SK-N-MC (cell line): ENCODE measurements at regions not wholly inside any gene's neighbourhood (a gene's known extent, or its start where the extent isn't known, plus 50 kb on each side); places are given as distances from the start of the nearest gene placed in this dataset.
A peak's percentile ranks its signal among the peaks of the same experiment; 100 is the strongest.

Source experiments
- DNase-seq: peaks from one replicate; pipeline ENCODE4 v3.0.0-alpha.2; 2011; ENCODE audit warnings: low read depth, low spot score
- H3K27ac ChIP-seq: fragments of 200-600 bp; sonication (generic); 2 replicates; pipeline ENCODE4 v1.5.1; 2016; ENCODE audit warnings: mixed run types
- H3K36me3 ChIP-seq: fragments of 200-600 bp; sonication (generic); 2 replicates; pipeline ENCODE4 v1.6.1; 2017; ENCODE audit warnings: antibody characterized with exemption, low read length, mixed read lengths; ENCODE audit not compliant: insufficient read depth
- H3K4me3 ChIP-seq: fragments of 200-600 bp; sonication (generic); 2 replicates; pipeline ENCODE4 v1.5.1; 2016
- H3K9ac ChIP-seq: fragments of 200-600 bp; sonication (generic); 2 replicates; pipeline ENCODE4 v1.8.0; 2017; ENCODE audit warnings: mixed run types, mixed read lengths; ENCODE audit not compliant: insufficient read length
- H3K9me3 ChIP-seq: fragments of 200-600 bp; sonication (generic); 2 replicates; pipeline ENCODE4 v1.6.1; 2017; ENCODE audit warnings: low read depth, mild to moderate bottlenecking, antibody characterized with exemption, low read length, moderate library complexity, mixed read lengths
- EZH2 ChIP-seq: fragments of 200-600 bp; sonication (generic); IDR thresholded peaks from one replicate; pipeline ENCODE4 v1.6.1; 2017; ENCODE audit warnings: antibody characterized with exemption
- FOXP2 ChIP-seq: optimal IDR thresholded peaks from 2 replicates; pipeline ENCODE3; 2011; ENCODE audit warnings: mild to moderate bottlenecking, moderate library complexity; ENCODE audit not compliant: insufficient read depth; ENCODE audit errors: extremely low read length, control extremely low read depth
- POLR2AphosphoS5 ChIP-seq: IDR thresholded peaks from 2 replicates; pipeline ENCODE4 v1.6.1; 2012; ENCODE audit warnings: mild to moderate bottlenecking, low read depth, low read length, borderline replicate concordance

DNA sequence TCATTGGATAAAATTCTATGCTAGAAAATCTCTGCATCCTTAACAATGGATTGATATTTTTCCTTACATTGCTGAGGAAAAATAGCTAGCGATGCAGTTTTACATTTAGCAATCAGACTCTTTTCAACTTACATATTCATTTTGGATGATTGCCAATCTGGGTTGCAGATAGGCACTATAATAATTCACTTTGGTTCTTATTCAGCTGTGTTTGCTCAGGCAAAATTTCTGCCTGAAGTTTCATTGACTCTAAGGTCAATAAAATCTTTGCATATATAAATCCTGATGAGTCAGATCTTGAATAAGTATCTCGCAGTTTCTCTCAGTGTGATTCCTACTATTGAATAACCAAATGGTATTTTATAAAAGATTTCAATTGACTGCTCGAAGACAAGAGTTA is 1105.8 kb downstream of the CDH18 start:
- no peak for TF ChIP-seq FOXP2
- TF ChIP-seq POLR2AphosphoS5: no peak
- TF ChIP-seq EZH2: no peak
- no peak overlapping the region for H3K9ac ChIP-seq
- no peaks in the 10 kb centered on the region for H3K9me3 ChIP-seq
- peak overlapping the region; percentile 7; the same call in 1 of the 2 replicates for H3K4me3 ChIP-seq
- DNase-seq: peak; percentile 92
- H3K36me3 ChIP-seq: no peaks in the 10 kb centered on the region
- H3K27ac ChIP-seq: peak overlapping the region; percentile 39; the same call in 1 of the 2 replicates

DNA sequence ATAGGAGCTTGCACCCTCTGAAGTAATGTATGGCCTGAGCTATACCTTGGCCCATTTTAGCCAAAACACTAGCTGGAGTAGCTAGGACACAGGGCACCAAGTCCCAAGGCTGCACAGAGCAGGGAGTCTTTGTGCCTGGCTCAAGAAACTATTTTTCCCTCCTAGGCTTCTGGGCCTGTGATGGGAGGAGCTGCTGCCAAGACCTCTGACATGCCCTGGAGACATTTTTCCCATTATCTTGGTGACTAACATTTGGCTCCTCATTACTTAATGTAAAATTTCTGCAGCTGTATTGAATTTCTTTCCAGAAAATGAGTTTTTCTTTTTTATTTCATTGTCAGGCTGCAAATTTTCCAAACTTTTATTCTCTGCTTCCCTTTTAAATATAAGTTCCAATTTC is 1099.2 kb downstream of the CDH18 start:
- H3K9me3 ChIP-seq: no peaks in the 10 kb centered on the region
- H3K4me3 ChIP-seq: no peak overlapping the region
- H3K9ac ChIP-seq: no peak overlapping the region
- TF ChIP-seq EZH2 (no peak), FOXP2 (no peak), POLR2AphosphoS5 (no peak)
- no peak for DNase-seq
- H3K36me3 ChIP-seq: no peaks in the 10 kb centered on the region
- H3K27ac ChIP-seq: no peak overlapping the region

DNA sequence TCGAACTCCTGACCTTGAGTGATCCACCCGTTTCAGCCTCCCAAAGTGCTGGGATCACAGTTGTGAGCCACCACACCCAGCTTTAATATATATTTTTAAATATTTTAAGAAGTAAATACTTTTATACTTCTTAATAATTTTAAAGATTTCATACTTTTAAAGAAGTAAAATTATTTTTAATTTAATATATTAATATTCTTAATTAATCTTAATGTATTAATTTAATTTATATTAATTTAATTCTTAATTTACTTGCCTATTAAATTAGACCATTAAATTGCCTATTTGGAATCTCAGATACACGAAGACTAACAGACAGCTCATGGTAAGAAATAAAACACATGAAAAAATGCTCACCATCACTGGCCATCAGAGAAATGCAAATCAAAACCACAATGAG is 1087.4 kb downstream of the CDH18 start:
- Histone ChIP-seq H3K9me3 (no peaks in the 10 kb centered on the region), H3K4me3 (no peak overlapping the region), H3K9ac (no peak overlapping the region), H3K36me3 (no peaks in the 10 kb centered on the region), H3K27ac (no peak overlapping the region)
- no peak for TF ChIP-seq EZH2
- TF ChIP-seq FOXP2: no peak
- TF ChIP-seq POLR2AphosphoS5: no peak
- DNase-seq: no peak

DNA sequence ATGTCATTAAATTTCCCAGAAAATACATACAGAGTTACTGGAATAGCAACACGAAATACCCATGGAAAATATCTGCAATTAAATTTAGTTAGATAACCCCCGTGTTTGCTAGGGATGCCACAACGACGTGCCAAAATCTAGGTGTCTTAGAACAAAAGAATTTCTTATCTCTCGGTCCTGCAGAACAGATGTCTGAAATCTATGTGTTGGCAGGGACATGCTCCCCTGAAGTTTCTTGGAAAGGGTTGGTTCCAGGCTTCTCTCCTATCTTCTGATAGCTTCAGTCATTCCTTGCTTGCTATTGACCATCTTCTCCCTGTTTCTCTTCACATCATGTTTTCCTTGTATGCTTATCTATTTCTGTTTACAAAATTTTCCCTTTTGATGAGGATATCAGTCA is 1067.0 kb downstream of the CDH18 start:
- DNase-seq: no peak
- Histone ChIP-seq H3K9me3 (no peaks in the 10 kb centered on the region), H3K4me3 (no peak overlapping the region), H3K27ac (no peak overlapping the region), H3K36me3 (no peaks in the 10 kb centered on the region), H3K9ac (no peak overlapping the region)
- TF ChIP-seq EZH2 (no peak), POLR2AphosphoS5 (no peak), FOXP2 (no peak)

DNA sequence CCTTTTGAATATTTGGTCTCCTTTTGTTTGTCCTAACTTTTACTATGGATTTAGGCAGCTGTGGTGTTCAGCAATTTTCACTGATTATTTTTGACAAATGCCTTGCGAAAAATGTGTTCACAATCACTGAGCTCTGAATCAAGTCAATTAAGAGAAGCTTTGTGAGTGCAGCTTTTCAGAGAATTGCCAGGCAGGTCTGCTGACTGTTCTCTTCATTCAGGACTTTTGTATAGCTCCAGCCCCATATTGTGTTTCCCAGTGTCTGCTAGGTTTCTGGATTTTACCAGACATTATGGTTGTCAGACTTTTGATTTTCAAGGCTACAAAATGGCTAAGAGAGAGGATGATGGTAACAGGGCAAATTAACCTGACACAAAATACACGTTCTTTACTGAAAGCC is 1055.9 kb downstream of the CDH18 start:
- H3K9ac ChIP-seq: no peak overlapping the region
- H3K27ac ChIP-seq: no peak overlapping the region

DNA sequence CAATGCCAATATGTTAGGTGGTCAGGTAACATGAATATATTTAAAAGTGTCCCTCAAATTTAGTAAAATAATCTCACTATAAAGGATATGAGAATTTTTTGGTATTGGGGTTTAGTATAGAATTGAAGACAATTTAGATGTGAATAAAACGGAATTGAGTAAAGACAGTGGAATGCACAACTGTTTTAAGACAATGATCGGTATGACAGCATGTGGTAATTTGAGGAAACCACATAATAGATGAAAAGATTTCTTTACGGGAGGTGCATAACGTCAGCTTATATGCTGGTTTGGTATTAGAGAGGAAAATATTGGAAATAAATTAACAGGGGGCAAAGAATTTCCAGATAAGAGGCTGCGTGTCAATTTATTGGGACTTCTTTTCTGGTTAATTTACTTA is 1043.2 kb downstream of the CDH18 start:
- Histone ChIP-seq H3K4me3 (no peak overlapping the region), H3K27ac (no peak overlapping the region), H3K9me3 (no peaks in the 10 kb centered on the region), H3K36me3 (no peaks in the 10 kb centered on the region), H3K9ac (no peak overlapping the region)
- TF ChIP-seq FOXP2 (no peak), EZH2 (no peak), POLR2AphosphoS5 (no peak)
- no peak for DNase-seq

More for the DNA sequence above, 1055.9 kb downstream of the CDH18 start:
- H3K9me3 ChIP-seq: no peaks in the 10 kb centered on the region; the same call in 1 of the 2 replicates
- H3K4me3 ChIP-seq: no peak overlapping the region
- no peaks in the 10 kb centered on the region for H3K36me3 ChIP-seq
- DNase-seq: no peak
- TF ChIP-seq FOXP2: no peak
- no peak for TF ChIP-seq POLR2AphosphoS5
- TF ChIP-seq EZH2: no peak

DNA sequence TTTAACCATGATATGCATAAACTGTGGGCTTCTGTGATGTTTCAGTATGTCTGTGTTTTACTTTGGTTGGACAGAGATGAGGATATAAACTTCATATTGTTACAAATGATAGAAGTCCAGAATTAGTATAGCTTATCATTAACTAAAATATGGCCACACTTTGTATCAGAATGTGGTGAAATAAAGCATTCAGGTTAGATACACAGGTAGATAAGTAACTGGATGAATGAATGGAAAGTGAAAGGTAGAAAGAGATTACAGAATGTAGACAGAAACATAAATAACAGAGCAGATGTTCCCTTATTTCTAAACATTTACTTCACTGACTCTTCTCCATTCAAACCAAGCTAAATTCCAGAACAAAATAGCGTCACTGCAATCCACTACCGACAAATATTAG is 1033.8 kb downstream of the CDH18 start:
- Histone ChIP-seq H3K9me3 (no peaks in the 10 kb centered on the region), H3K27ac (no peak overlapping the region), H3K4me3 (no peak overlapping the region), H3K9ac (no peak overlapping the region), H3K36me3 (no peaks in the 10 kb centered on the region)
- no peak for DNase-seq
- no peak for TF ChIP-seq FOXP2
- no peak for TF ChIP-seq EZH2
- no peak for TF ChIP-seq POLR2AphosphoS5

DNA sequence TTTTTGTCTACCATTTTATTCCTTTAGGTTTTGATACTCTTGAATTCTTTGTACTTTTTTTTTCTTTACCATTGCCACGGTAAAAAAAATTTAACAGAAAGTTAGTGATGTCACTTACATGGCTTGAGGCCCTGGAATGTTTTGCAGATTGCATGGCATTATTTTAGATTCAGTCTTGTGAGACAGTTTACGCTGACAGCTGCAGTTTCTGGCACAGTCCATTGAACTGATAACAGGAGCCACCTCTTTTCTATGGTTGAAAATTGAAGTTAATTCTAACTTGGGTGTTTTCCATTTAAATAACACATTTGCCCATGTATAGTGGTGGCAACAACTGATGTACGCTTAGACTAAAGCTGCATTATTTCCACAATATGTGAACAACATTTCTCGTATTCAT is 1028.5 kb downstream of the CDH18 start:
- no peaks in the 10 kb centered on the region for H3K9me3 ChIP-seq
- H3K36me3 ChIP-seq: no peaks in the 10 kb centered on the region
- no peak for DNase-seq
- H3K27ac ChIP-seq: no peak overlapping the region
- H3K4me3 ChIP-seq: no peak overlapping the region
- TF ChIP-seq FOXP2 (no peak), EZH2 (no peak), POLR2AphosphoS5 (no peak)
- H3K9ac ChIP-seq: no peak overlapping the region

DNA sequence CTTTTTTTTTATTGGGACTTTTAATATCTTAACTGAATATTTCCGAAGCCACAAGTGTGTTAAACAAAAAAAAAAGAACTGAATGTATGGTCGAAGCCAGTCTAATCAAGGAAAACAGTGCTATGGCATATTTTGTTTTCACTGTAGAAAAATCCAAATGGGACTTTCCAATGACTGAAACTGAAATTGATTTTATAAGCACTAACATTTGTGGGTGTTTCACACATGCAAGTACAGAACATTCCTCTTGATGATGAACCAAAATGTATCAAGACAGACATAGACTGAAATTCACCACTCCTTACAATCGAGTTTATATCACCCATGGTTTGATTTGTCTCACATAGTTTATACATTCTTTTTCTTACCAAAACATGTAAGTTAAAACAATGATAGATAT is 1026.8 kb downstream of the CDH18 start:
- no peak for DNase-seq
- no peak overlapping the region for H3K9ac ChIP-seq
- no peak overlapping the region for H3K4me3 ChIP-seq
- no peak for TF ChIP-seq POLR2AphosphoS5
- no peak for TF ChIP-seq EZH2
- no peak for TF ChIP-seq FOXP2
- no peak overlapping the region for H3K27ac ChIP-seq
- H3K36me3 ChIP-seq: no peaks in the 10 kb centered on the region
- no peaks in the 10 kb centered on the region for H3K9me3 ChIP-seq
